ENCODE measurements at regions not wholly inside any gene's neighbourhood (a gene's known extent, or its start where the extent isn't known, plus 50 kb on each side); places are given as distances from the start of the nearest gene placed in this dataset.

GRCh38 chr2:9714630-9715214, 83.9 kb upstream of the YWHAQ start:
- Mint-ChIP-seq H3K9me3 (ENCODE audit: unreplicated experiment) (no peaks in the 10 kb centered on the region), H3K27ac (ENCODE audit: unreplicated experiment) (no peak overlapping the region), H3K4me3 (ENCODE audit: unreplicated experiment) (no peak overlapping the region), H3K27me3 (ENCODE audit: unreplicated experiment) (no peaks in the 10 kb centered on the region), H3K4me1 (ENCODE audit: unreplicated experiment) (no peaks in the 10 kb centered on the region), H3K36me3 (ENCODE audit: unreplicated experiment) (no peaks in the 10 kb centered on the region)
- no peak for DNase-seq (ENCODE audit: extremely low spot score, unreplicated experiment)
- TF ChIP-seq, protein P1, sequence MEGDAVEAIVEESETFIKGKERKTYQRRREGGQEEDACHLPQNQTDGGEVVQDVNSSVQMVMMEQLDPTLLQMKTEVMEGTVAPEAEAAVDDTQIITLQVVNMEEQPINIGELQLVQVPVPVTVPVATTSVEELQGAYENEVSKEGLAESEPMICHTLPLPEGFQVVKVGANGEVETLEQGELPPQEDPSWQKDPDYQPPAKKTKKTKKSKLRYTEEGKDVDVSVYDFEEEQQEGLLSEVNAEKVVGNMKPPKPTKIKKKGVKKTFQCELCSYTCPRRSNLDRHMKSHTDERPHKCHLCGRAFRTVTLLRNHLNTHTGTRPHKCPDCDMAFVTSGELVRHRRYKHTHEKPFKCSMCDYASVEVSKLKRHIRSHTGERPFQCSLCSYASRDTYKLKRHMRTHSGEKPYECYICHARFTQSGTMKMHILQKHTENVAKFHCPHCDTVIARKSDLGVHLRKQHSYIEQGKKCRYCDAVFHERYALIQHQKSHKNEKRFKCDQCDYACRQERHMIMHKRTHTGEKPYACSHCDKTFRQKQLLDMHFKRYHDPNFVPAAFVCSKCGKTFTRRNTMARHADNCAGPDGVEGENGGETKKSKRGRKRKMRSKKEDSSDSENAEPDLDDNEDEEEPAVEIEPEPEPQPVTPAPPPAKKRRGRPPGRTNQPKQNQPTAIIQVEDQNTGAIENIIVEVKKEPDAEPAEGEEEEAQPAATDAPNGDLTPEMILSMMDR (IDR thresholded peaks at IDR 0.05): no peak

DNA sequence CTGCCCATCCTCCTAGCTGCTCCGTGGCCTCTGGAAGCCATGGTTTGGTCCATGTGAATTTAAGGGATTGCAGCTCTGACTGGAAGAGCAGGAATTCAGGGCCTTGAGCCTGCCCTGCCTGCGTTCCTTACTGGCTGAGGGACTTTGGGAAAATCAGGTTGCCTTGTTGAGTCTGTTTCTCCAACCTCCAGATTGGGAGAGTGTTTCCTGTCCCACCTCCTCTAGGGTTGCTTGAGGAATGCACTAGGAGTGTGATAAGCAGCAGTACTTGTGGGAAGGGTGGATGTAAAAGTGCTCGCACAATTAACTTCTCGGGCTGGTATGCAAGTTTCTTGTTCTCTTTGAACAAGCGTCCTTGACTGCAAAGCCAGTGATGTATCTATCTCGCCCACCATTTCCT, 84.4 kb upstream of the YWHAQ start:
- no peak overlapping the region for H3K4me3 Mint-ChIP-seq (ENCODE audit: unreplicated experiment)
- H3K9me3 Mint-ChIP-seq (ENCODE audit: unreplicated experiment): no peaks in the 10 kb centered on the region
- DNase-seq (ENCODE audit: extremely low spot score, unreplicated experiment): no peak
- TF ChIP-seq, protein P1 (IDR thresholded peaks at IDR 0.05): no peak
- no peaks in the 10 kb centered on the region for H3K4me1 Mint-ChIP-seq (ENCODE audit: unreplicated experiment)
- H3K27me3 Mint-ChIP-seq (ENCODE audit: unreplicated experiment): no peaks in the 10 kb centered on the region
- no peaks in the 10 kb centered on the region for H3K36me3 Mint-ChIP-seq (ENCODE audit: unreplicated experiment)
- no peak overlapping the region for H3K27ac Mint-ChIP-seq (ENCODE audit: unreplicated experiment)

GRCh38 chr2:9717886-9718451, 87.2 kb upstream of the YWHAQ start:
- H3K36me3 Mint-ChIP-seq (ENCODE audit: unreplicated experiment): no peaks in the 10 kb centered on the region
- no peak overlapping the region for H3K4me3 Mint-ChIP-seq (ENCODE audit: unreplicated experiment)
- no peak for DNase-seq (ENCODE audit: extremely low spot score, unreplicated experiment)
- no peaks in the 10 kb centered on the region for H3K4me1 Mint-ChIP-seq (ENCODE audit: unreplicated experiment)
- H3K27ac Mint-ChIP-seq (ENCODE audit: unreplicated experiment): no peak overlapping the region
- H3K27me3 Mint-ChIP-seq (ENCODE audit: unreplicated experiment): peaks cover 4% of the 10 kb centered on the region
- no peaks in the 10 kb centered on the region for H3K9me3 Mint-ChIP-seq (ENCODE audit: unreplicated experiment)
- TF ChIP-seq, protein P1 (IDR thresholded peaks at IDR 0.05): no peak

- TF ChIP-seq, protein P1 (IDR thresholded peaks at IDR 0.05): no peak
- no peak overlapping the region for H3K27ac Mint-ChIP-seq (ENCODE audit: unreplicated experiment)
- no peaks in the 10 kb centered on the region for H3K36me3 Mint-ChIP-seq (ENCODE audit: unreplicated experiment)
- DNase-seq (ENCODE audit: extremely low spot score, unreplicated experiment): no peak
- no peaks in the 10 kb centered on the region for H3K9me3 Mint-ChIP-seq (ENCODE audit: unreplicated experiment)
- H3K4me1 Mint-ChIP-seq (ENCODE audit: unreplicated experiment): no peaks in the 10 kb centered on the region
- H3K27me3 Mint-ChIP-seq (ENCODE audit: unreplicated experiment): peaks cover 12% of the 10 kb centered on the region
- no peak overlapping the region for H3K4me3 Mint-ChIP-seq (ENCODE audit: unreplicated experiment)
These were observed 89.7 kb upstream of the YWHAQ start for GRCh38 chr2:9720352-9721093.

DNA sequence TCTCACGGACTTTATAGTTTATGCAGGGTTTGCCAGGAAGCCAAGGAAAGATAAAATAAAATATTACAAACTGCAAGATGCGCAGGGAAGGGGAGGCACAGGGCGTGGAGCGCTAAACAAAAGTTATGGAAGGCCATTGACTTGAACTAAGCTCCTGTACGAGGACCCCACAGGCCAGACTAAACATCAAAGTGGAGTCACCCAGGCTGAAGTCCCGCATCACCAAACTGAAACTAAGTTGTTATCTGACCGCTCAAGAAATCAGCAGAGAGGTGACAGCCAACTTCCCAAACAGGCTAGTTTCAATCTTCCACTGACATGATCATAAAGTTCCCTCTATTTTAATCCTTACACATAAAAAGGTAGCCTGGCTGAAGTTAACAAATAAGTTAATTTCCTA, 90.5 kb upstream of the YWHAQ start:
- Mint-ChIP-seq H3K4me1 (ENCODE audit: unreplicated experiment) (no peaks in the 10 kb centered on the region), H3K27me3 (ENCODE audit: unreplicated experiment) (peaks cover 12% of the 10 kb centered on the region), H3K4me3 (ENCODE audit: unreplicated experiment) (no peak overlapping the region), H3K36me3 (ENCODE audit: unreplicated experiment) (no peaks in the 10 kb centered on the region), H3K27ac (ENCODE audit: unreplicated experiment) (no peak overlapping the region), H3K9me3 (ENCODE audit: unreplicated experiment) (no peaks in the 10 kb centered on the region)
- no peak for DNase-seq (ENCODE audit: extremely low spot score, unreplicated experiment)
- TF ChIP-seq, protein P1 (IDR thresholded peaks at IDR 0.05): no peak
